Vagina (tissue), 2 donors: ENCODE measurements at regions not wholly inside any gene's neighbourhood (a gene's known extent, or its start where the extent isn't known, plus 50 kb on each side); places are given as distances from the start of the nearest gene placed in this dataset.

Experiments
- CTCF ChIP-seq, 3 experiments: fragments of 450-650 bp in 2 of 3; fragments of 200-600 bp in 1 of 3; sonication (generic) in 1 of 3; IDR thresholded peaks; one replicate each; pipeline ENCODE4 v1.5.1; 2017 to 2019; ENCODE audit warnings: antibody characterized with exemption in 3 of 3, mild to moderate bottlenecking in 2 of 3, moderate library complexity in 2 of 3
- POLR2A ChIP-seq, 2 donors: fragments of 450-650 bp; IDR thresholded peaks; one replicate each; pipeline ENCODE4 v1.6.1; 2017; ENCODE audit warnings: antibody characterized with exemption in 2 of 2, mild to moderate bottlenecking in 2 of 2, moderate library complexity in 2 of 2
- POLR2AphosphoS5 ChIP-seq, 2 donors: sonication (generic); formaldehyde crosslinking; IDR thresholded peaks; one replicate each; pipeline ENCODE4 v1.9.0; 2017; ENCODE audit warnings: antibody characterized with exemption in 2 of 2, mild to moderate bottlenecking in 2 of 2, low read depth in 1 of 2; ENCODE audit not compliant: insufficient read depth in 1 of 2

DNA sequence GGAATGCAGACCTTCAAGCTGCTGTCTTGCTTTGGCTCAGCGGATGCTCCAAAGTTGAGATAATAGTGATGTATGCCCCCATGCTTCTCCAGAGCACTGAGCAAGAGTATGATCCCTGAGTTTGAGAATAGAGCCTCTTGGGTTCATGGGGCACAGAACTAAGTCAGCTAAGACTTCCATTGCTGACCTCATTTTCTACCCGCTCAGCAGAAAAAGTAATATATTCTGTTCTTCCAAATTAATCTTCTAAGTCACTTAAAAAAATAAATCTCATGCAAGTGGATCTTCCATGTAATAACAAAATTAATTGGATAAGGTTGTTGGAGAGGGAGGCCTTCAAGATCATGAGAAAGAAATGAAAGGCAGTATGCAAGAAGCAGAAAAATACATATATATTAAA, 483.9 kb downstream of the DNAH5 start:
- TF ChIP-seq CTCF (IDR thresholded peaks at IDR 0.05) (no peak), POLR2AphosphoS5 (IDR thresholded peaks at IDR 0.05; ENCODE audit: insufficient read depth in 1 of 2, low read depth in 1 of 2) (no peak), POLR2A (IDR thresholded peaks at IDR 0.05) (no peak)
